Myocyte (in vitro differentiated cells): ENCODE measurements at regions not wholly inside any gene's neighbourhood (a gene's known extent, or its start where the extent isn't known, plus 50 kb on each side); places are given as distances from the start of the nearest gene placed in this dataset.
A peak's percentile ranks its signal among the peaks of the same experiment; 100 is the strongest.

Source experiments
- DNase-seq: peaks from one replicate; pipeline ENCODE4 v3.0.0-alpha.2; 2012; ENCODE audit warnings: low read depth

GRCh38 chr12:13450231-13451080 lies 253.9 kb downstream of the EMP1 start:
- no peak for DNase-seq

GRCh38 chr12:13444076-13444475 lies 247.6 kb downstream of the EMP1 start:
- no peak for DNase-seq

GRCh38 chr12:13443498-13443897 lies 247.0 kb downstream of the EMP1 start:
- no peak for DNase-seq

- no peak for DNase-seq
Measured at GRCh38 chr12:13443028-13443427, 246.5 kb downstream of the EMP1 start.

GRCh38 chr12:13442457-13442856 lies 245.9 kb downstream of the EMP1 start:
- no peak for DNase-seq

- DNase-seq, result no peak
Measured at GRCh38 chr12:13440844-13441243, 244.3 kb downstream of the EMP1 start.

- no peak for DNase-seq
Measured at GRCh38 chr12:13437541-13437940, 241.0 kb downstream of the EMP1 start.

- peak; percentile 20 for DNase-seq
Measured at GRCh38 chr12:13436696-13437391, 240.3 kb downstream of the EMP1 start.

GRCh38 chr12:13436182-13436581 lies 239.7 kb downstream of the EMP1 start:
- DNase-seq, result no peak

GRCh38 chr12:13435235-13435933 lies 238.9 kb downstream of the EMP1 start:
- no peak for DNase-seq

GRCh38 chr12:13433768-13434167 lies 237.2 kb downstream of the EMP1 start:
- DNase-seq, result no peak

GRCh38 chr12:13431041-13431440 lies 234.5 kb downstream of the EMP1 start:
- no peak for DNase-seq

- no peak for DNase-seq
Measured at GRCh38 chr12:13428538-13429265, 232.2 kb downstream of the EMP1 start.

- DNase-seq, result peak; percentile 5
Measured at GRCh38 chr12:13425766-13426165, 229.2 kb downstream of the EMP1 start.

- no peak for DNase-seq
Measured at GRCh38 chr12:13422291-13422690, 225.8 kb downstream of the EMP1 start.

- DNase-seq, result no peak
Measured at GRCh38 chr12:13417516-13417915, 221.0 kb downstream of the EMP1 start.

GRCh38 chr12:13411287-13411686 lies 214.8 kb downstream of the EMP1 start:
- DNase-seq, result no peak

- DNase-seq, result no peak
Measured at GRCh38 chr12:13405961-13406703, 209.6 kb downstream of the EMP1 start.

- DNase-seq, result no peak
Measured at GRCh38 chr12:13404631-13405473, 208.3 kb downstream of the EMP1 start.
